Erythroblast (primary cell): ENCODE measurements at regions not wholly inside any gene's neighbourhood (a gene's known extent, or its start where the extent isn't known, plus 50 kb on each side); places are given as distances from the start of the nearest gene placed in this dataset.

ENCODE experiments used
- GATA1 ChIP-seq: IDR thresholded peaks from 2 replicates; pipeline ENCODE4 v1.6.1; 2011; ENCODE audit warnings: low read depth, mild to moderate bottlenecking, control low read depth, low read length, moderate library complexity
- POLR2A ChIP-seq: IDR thresholded peaks from 2 replicates; pipeline ENCODE4 v1.6.1; 2011; ENCODE audit warnings: mild to moderate bottlenecking, low read length

DNA sequence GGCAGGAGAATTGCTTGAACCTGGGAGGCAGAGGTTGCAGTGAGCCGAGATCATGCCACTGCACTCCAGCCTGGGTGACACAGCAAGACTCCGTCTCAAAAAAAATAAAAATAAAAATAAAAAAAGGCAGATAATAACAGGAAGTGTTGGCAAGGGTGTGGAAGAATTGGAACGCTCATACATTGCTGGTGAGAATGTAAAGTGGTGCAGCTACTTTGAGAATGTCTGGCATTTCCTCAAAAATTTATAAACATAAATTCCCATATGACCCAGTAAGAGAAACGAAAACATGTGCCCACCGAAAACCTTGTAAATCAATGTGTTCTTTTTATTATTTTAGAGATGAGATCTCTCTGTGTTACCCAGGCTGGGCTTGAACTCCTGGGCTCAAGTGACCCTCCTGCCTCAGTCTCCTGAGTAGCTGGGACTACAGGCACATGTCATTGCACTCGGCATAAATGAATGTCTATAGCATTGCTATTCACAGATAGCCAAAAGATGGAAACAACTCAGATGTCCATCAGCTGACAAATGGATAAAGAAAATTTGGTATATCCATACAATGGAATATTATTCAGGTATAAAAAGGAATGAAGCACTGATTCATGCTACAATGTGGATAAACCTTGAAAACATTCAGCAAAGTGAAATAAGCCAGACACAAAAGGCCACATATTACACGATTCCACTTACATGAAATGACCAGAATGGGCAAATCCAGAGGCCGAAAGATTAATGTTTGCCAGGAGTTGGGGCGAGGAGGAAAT lies 63.7 kb upstream of the PLAC1 start:
- TF ChIP-seq POLR2A, result no peak
- TF ChIP-seq GATA1, result no peak
